Adrenal gland (tissue), 5 donors: ENCODE measurements at regions not wholly inside any gene's neighbourhood (a gene's known extent, or its start where the extent isn't known, plus 50 kb on each side); places are given as distances from the start of the nearest gene placed in this dataset.

ENCODE experiments used
- POLR2A ChIP-seq, 2 donors: fragments of 450-650 bp; IDR thresholded peaks; one replicate each; pipeline ENCODE4 v1.6.1; 2017; ENCODE audit warnings: antibody characterized with exemption in 2 of 2, mild to moderate bottlenecking in 2 of 2, moderate library complexity in 1 of 2
- TF ChIP-seq, protein P1 (sequence below), 6 experiments: fragments of 450-650 bp in 4 of 6; fragments of 200-600 bp in 2 of 6; sonication (generic) in 1 of 6; IDR thresholded peaks; 1 replicate in 5 of 6; 2 replicates in 1 of 6; pipeline versions ENCODE4 v1.5.1 to v1.8.0; 2016 to 2021; ENCODE audit warnings: antibody characterized with exemption in 6 of 6, mild to moderate bottlenecking in 2 of 6, moderate library complexity in 1 of 6
- donor health status: DM: no; HTN: no; CAD: no.

DNA sequence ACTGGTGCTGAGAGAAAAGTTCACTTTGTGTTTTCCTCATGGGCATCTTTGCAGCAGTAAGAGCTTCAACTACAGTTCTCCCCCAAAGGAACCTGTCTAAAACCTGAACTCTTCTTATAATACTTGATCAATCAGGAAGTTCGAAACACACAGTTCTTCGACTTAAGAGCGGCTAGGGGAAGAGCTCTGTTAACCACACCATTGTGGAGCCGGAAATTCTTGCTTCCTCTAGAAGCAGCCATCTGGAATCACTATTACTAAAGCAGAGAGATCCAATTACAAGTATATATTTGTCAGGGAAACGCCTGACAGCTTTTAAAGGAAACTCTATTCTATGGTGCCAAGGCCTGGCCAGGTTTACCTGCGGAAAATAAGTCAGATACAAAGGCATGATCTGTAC lies 337.3 kb upstream of the CBLB start:
- TF ChIP-seq, protein P1, sequence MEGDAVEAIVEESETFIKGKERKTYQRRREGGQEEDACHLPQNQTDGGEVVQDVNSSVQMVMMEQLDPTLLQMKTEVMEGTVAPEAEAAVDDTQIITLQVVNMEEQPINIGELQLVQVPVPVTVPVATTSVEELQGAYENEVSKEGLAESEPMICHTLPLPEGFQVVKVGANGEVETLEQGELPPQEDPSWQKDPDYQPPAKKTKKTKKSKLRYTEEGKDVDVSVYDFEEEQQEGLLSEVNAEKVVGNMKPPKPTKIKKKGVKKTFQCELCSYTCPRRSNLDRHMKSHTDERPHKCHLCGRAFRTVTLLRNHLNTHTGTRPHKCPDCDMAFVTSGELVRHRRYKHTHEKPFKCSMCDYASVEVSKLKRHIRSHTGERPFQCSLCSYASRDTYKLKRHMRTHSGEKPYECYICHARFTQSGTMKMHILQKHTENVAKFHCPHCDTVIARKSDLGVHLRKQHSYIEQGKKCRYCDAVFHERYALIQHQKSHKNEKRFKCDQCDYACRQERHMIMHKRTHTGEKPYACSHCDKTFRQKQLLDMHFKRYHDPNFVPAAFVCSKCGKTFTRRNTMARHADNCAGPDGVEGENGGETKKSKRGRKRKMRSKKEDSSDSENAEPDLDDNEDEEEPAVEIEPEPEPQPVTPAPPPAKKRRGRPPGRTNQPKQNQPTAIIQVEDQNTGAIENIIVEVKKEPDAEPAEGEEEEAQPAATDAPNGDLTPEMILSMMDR (IDR thresholded peaks at IDR 0.05): no peak
- TF ChIP-seq POLR2A (IDR thresholded peaks at IDR 0.05): no peak
